ENCODE measurements at regions not wholly inside any gene's neighbourhood (a gene's known extent, or its start where the extent isn't known, plus 50 kb on each side); places are given as distances from the start of the nearest gene placed in this dataset.

DNA sequence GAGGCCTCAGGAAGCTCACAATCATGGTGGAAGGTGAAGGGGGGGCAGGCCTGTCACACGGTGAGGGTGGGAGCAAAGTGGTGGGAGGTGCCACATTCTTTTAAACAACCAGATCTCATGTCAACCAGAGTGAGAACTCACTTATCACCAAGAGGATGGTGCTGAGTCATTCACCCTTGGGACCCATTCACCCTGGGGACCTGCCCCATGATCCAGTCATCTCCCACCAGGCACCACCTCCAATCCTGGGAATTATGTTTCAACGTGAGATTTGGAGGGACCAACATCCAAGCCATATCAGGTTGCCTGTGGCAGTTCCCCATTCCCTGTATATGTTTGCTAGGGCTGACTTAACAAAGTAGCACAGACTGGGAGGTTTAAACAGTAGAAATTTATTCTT is 318.4 kb upstream of the CLNK start:
- in situ Hi-C loops (cut with HindIII; ENCODE audit: low sequenced_read_pairs): no loop called here

GRCh38 chr4:10998846-10999245 is 314.3 kb upstream of the CLNK start:
- in situ Hi-C loops (cut with HindIII; ENCODE audit: low sequenced_read_pairs): no loop called here

GRCh38 chr4:10984815-10985214 is 300.2 kb upstream of the CLNK start:
- in situ Hi-C loops (cut with HindIII; ENCODE audit: low sequenced_read_pairs): no loop called here

DNA sequence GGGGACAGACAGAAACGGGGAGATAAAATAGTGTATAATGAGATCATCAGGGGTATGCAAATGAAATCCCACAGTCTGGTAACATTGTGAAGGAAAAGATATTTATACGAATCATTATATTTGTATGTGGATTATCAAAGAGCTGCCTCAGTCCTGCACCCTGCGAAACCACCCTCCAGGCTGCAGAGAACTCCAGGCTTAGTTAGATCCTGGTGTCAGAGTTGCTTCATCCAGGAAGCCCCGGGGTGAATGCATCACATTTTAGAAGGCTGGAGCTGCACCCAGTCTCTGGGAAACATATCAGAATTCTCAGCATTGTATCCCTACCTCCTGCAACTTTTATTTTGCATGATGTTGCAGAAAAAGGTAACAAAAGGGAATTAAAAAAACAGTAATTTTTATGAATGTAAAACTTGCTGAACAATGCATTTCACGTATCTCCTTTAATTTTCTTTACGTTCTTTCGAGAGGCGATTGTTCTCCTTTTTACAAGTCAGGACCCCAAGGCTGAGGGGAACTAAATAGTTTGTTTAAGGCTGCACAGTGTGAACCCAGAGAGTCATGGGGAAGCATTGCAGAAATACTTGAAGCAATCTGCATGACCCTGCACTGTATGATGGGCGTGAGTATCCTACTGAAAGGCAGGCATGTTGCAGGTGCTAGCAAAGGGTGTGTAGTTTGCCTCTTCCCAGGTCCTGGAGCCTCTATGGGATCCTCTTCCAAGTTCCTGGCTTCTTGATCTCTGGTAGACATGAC is 299.5 kb upstream of the CLNK start:
- in situ Hi-C loops (cut with HindIII; ENCODE audit: low sequenced_read_pairs): no loop called here

GRCh38 chr4:10983268-10983667 is 298.7 kb upstream of the CLNK start:
- in situ Hi-C loops (cut with HindIII; ENCODE audit: low sequenced_read_pairs): no loop called here

DNA sequence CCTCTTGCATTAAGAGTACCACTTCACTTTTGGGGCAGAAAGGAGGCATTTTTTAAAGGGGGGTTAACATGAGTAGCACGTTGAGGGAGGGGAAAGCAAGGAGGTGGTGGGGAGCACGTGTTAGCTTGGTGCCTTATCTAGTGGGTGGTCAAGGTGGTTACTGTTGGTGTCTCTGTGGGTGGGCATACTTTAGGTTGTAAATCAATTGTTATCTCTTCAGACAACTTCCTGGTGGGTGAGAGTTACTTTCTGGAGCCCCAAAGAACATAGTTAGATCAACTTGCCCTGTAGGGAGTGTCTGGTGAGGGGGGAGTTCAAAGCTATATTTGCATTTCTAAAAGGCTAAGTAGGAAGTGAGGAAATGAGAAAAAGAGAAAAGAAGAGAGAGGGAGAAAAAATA is 297.7 kb upstream of the CLNK start:
- in situ Hi-C loops (cut with HindIII; ENCODE audit: low sequenced_read_pairs): no loop called here

GRCh38 chr4:10981576-10981975 is 297.0 kb upstream of the CLNK start:
- in situ Hi-C loops (cut with HindIII; ENCODE audit: low sequenced_read_pairs): no loop called here

DNA sequence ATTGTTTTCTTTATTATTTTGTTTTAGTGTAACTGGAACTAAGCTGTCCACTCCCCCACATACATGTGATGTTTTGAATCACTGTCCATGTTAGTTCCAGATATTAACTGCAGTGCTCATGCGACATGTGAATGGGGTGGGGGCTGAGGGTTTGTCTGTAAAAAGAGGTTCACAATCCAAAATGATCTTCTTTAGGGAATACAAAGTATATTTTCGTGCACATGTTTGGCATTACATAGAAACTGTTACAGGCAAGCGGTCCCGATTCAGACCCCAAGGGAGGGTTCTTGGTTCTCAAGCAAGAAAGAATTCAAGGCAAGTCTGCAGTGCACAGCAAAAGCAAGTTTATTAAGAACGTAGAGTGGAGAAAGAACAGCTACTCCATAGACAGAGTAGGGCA is 296.5 kb upstream of the CLNK start:
- in situ Hi-C loops (cut with HindIII; ENCODE audit: low sequenced_read_pairs): no loop called here

DNA sequence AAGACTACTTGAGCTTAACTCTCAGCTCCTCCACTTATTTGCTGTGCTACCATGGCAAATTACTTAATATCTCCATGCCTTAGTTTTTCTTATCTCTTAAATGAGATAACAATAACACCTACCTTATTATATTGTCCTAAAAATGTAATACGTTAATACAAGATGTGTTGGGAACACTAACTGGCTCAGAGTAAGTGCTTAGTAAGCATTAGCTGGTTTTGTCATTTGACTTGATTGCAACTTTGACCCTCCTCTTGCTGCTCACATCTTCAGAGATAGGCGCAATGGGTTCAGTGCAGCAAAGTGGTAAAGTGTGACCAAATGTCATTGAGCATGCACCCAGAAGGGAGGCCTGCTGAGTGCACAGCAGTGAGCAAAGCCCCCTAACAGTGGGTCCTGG is 294.5 kb upstream of the CLNK start:
- in situ Hi-C loops (cut with HindIII; ENCODE audit: low sequenced_read_pairs): no loop called here

GRCh38 chr4:10977534-10977933 is 293.0 kb upstream of the CLNK start:
- in situ Hi-C loops (cut with HindIII; ENCODE audit: low sequenced_read_pairs): no loop called here

GRCh38 chr4:10974371-10974770 is 289.8 kb upstream of the CLNK start:
- in situ Hi-C loops (cut with HindIII; ENCODE audit: low sequenced_read_pairs): no loop called here

DNA sequence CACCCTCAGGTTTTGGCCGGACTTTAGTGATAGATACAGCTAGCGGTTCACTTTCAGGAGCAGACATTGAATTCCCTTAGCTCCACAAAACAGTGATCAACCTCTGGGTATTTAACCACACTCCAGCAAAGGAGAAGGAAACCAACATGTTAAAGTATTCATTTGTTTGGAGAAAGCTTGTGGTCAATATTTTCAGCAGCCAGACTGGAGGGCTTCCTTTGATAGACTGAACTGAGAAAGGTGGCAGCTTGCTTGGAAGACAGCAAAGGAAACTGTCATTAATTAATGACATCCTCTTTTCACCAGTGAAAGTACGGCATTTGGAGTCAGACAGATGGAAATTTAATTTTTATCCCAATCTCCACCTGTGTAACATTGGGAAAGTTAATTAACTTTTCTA is 289.1 kb upstream of the CLNK start:
- in situ Hi-C loops (cut with HindIII; ENCODE audit: low sequenced_read_pairs): no loop called here

DNA sequence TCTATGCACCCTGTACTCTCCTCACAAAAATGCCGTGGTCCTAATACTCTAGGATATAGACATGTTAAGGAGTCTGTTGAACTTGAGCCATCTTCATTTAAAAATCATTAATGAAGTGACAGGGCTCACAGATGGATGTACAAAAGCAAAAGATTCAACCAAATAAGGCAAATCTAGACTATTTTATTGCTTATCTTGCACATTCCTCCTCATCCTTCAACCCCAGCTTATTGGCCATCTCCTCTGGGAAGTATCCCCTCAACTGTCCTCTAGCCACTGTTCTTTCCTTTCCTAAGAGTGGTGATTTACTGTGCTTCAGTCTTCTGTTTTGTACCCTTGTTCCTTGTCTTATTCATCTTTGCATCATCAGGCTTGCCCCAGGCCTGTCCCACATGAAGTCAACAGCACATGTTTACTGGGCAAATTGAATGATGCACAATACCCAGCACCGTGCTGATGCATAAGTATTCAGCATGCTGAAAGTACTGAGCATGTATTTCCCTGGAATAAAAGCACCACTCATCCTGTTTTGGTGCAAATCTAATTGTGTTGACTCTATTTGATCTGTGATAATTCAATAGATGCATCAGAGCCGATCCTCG is 287.3 kb upstream of the CLNK start:
- in situ Hi-C loops (cut with HindIII; ENCODE audit: low sequenced_read_pairs): no loop called here

- in situ Hi-C loops (cut with HindIII; ENCODE audit: low sequenced_read_pairs): no loop called here
Measured at GRCh38 chr4:10965196-10965595, 280.6 kb upstream of the CLNK start.

DNA sequence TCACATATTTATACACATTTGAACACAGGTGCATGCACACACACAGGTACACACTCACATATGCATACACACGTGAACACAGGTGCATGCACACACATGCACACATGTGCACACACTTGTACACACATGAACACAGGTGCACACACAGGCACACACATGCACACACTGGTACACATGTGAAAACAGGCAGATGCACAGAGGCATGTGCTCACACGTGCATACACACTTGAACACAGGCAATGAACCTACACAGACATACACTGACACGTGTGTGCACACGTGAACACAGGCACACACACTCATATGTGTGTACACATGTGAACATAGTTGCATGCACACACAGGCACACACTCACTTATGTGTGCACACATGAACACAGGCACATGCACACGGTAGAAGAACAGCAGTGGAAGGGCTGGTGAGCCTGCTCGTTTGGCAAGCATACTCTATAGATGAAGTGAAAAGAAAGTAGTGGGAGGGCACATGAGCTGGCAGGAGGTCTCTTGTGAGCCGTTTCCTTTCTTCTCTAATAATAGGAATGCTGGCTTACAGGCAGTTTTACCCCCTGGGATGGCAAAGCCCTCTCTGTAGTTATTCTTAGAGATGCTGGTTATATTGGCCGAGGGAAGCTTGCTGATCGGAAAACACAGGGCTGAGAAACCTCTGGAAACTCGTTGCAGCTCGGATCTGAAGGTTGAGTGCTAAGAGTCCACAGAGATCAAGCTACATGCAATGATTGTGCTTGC is 279.6 kb upstream of the CLNK start:
- in situ Hi-C loops (cut with HindIII; ENCODE audit: low sequenced_read_pairs): no loop called here

- in situ Hi-C loops (cut with HindIII; ENCODE audit: low sequenced_read_pairs): no loop called here
Measured at GRCh38 chr4:10963241-10963640, 278.7 kb upstream of the CLNK start.

DNA sequence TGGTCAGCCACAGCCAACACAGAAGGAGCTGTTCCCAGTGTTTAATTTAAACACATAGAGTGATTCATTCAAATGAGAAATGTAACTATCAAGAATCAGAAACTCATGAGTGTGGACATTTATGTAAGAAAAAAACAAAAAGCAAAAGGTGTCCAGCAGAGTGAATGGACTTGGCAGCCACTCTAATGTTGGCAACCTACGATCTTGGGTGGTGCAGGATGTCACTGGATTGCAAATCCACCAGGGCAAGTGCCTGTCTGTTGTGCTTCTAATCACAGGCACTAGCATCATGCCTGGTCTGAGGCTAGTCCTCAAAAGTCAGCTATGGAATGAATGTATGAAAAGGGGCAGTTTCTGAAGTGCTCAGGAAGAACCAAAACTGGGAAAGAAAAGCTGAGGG is 277.7 kb upstream of the CLNK start:
- in situ Hi-C loops (cut with HindIII; ENCODE audit: low sequenced_read_pairs): no loop called here

DNA sequence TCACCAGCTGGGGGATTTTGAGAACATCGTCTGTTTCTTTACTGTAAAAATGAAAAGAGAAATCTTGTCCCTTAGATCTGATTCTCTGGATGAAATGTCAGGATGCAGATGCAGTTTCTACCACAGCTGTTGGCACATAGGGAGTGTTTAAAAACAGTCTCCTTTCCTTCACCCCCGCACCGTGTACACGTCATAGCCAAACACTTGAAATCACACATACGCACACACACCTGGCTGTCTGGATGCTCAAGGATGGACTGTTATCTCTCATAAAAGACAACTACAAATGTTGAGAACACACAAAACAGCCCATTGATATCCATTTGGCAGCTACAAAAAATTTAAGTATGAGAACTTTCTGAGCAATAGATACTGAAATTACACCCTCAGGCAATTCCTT is 275.8 kb upstream of the CLNK start:
- in situ Hi-C loops (cut with HindIII; ENCODE audit: low sequenced_read_pairs): no loop called here

GRCh38 chr4:10959586-10959985 is 275.0 kb upstream of the CLNK start:
- in situ Hi-C loops (cut with HindIII; ENCODE audit: low sequenced_read_pairs): no loop called here

- in situ Hi-C loops (cut with HindIII; ENCODE audit: low sequenced_read_pairs): no loop called here
Measured at GRCh38 chr4:10958226-10958856, 273.8 kb upstream of the CLNK start.

DNA sequence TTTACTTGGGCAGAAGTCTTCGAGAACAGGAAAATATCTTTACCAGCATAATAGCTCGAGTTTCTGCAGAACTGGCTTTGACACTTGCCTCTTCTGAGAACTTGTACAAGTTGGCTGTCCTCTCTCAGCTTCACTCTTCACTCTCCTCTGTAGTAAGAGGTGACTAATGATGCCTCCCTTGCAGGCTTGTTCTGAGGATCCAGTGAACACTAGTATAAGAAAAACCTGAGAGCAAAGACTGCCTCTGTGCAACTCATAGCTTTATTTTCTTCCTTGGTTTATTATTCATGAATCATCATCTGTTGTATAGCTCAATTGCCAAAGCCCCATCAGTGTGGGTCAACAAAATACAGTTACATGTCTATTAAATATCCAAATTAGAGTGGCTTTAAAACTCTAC is 266.7 kb upstream of the CLNK start:
- in situ Hi-C loops (cut with HindIII; ENCODE audit: low sequenced_read_pairs): no loop called here
